ENCODE measurements at regions not wholly inside any gene's neighbourhood (a gene's known extent, or its start where the extent isn't known, plus 50 kb on each side); places are given as distances from the start of the nearest gene placed in this dataset.

- TF ChIP-seq POLR2A (IDR thresholded peaks at IDR 0.05) (no peak), CTCF (IDR thresholded peaks at IDR 0.05) (no peak)
These were observed 86.5 kb upstream of the CACNA1E start for GRCh38 chr1:181396811-181397210.

All from tibial nerve (tissue), 3 donors.